Panc1 (cell line): ENCODE measurements at regions not wholly inside any gene's neighbourhood (a gene's known extent, or its start where the extent isn't known, plus 50 kb on each side); places are given as distances from the start of the nearest gene placed in this dataset.

Experiments used
- ATAC-seq: fragments of 200-7000 bp; cut with Tn5 transposase; 2 replicates; pipeline ENCODE4 v1.9.1; 2020; ENCODE audit warnings: mild to moderate bottlenecking, moderate library complexity
- BruUV-seq: library from RNA; stranded (reverse); fragments of 400-500 nt; replicated peaks from 2 replicates; lab custom pipeline; 2021; lab: Mats Ljungman, UMichigan
- CTCF ChIA-PET: fragments of 300-600 bp; sonication (Branson Sonifier 250); formaldehyde crosslinking; loops from one replicate; lab custom pipeline; 2022; ENCODE audit warnings: antibody characterized with exemption; lab: Charles Lee
- POLR2A ChIA-PET: fragments of 300-600 bp; sonication (Branson Sonifier 250); formaldehyde crosslinking; loops from one replicate; lab custom pipeline; 2022; ENCODE audit warnings: antibody characterized with exemption; lab: Charles Lee
- DNase-seq: peaks from one replicate; pipeline ENCODE4 v3.0.0-alpha.2; 2010; ENCODE audit warnings: low read depth, low spot score
- H3K27ac ChIP-seq: 2 replicates; pipeline ENCODE4 v1.5.1; 2011; ENCODE audit warnings: mild to moderate bottlenecking, low read length, inconsistent platforms
- H3K27me3 ChIP-seq: fragments of 200-500 bp; sonication (Bioruptor generic); 2 replicates; pipeline ENCODE4 v1.6.0; 2014; ENCODE audit warnings: low read length, inconsistent platforms; ENCODE audit not compliant: control insufficient read depth, insufficient read depth
- H3K36me3 ChIP-seq: fragments of 200-500 bp; sonication (Bioruptor generic); 2 replicates; pipeline ENCODE4 v1.5.1; 2014; ENCODE audit warnings: inconsistent platforms, mild to moderate bottlenecking, low read length, moderate library complexity; ENCODE audit not compliant: control insufficient read depth, insufficient read depth
- H3K4me1 ChIP-seq: 2 replicates; pipeline ENCODE4 v1.5.1; 2011; ENCODE audit warnings: inconsistent platforms, mild to moderate bottlenecking, low read length, moderate library complexity; ENCODE audit not compliant: control insufficient read depth, insufficient read depth
- H3K4me3 ChIP-seq, 2 experiments: 2 replicates each; pipeline ENCODE4 v1.5.1; 2011 to 2012; ENCODE audit warnings: low read depth in 2 of 2, low read length in 2 of 2, mild to moderate bottlenecking in 2 of 2, inconsistent platforms in 1 of 2, moderate library complexity in 1 of 2
- H3K9me3 ChIP-seq: fragments of 200-500 bp; sonication (Bioruptor generic); 2 replicates; pipeline ENCODE4 v1.5.1; 2014; ENCODE audit warnings: low read depth, mild to moderate bottlenecking, inconsistent platforms, low read length, moderate library complexity; ENCODE audit not compliant: control insufficient read depth, insufficient read depth
- CTCF ChIP-seq: fragments of 450-650 bp; IDR thresholded peaks from 2 replicates; pipeline ENCODE4 v1.5.1; 2017; ENCODE audit warnings: mild to moderate bottlenecking
- POLR2AphosphoS5 ChIP-seq: IDR thresholded peaks from 2 replicates; pipeline ENCODE4 v1.6.1; 2012; ENCODE audit warnings: mild to moderate bottlenecking, low read depth, low read length, moderate library complexity
- REST ChIP-seq, 2 experiments: IDR thresholded peaks; 2 replicates each; pipeline ENCODE4 v1.6.1; 2011 to 2012; ENCODE audit warnings: low read depth in 2 of 2, control low read depth in 1 of 2, low read length in 1 of 2, mild to moderate bottlenecking in 1 of 2, moderate library complexity in 1 of 2; ENCODE audit not compliant: insufficient read depth in 1 of 2
- SIN3A ChIP-seq: IDR thresholded peaks from 2 replicates; pipeline ENCODE4 v1.6.1; 2012; ENCODE audit warnings: low read depth, mild to moderate bottlenecking, low read length, moderate library complexity, borderline replicate concordance; ENCODE audit not compliant: insufficient read depth
- TCF7L2 ChIP-seq: IDR thresholded peaks from 2 replicates; pipeline ENCODE4 v1.6.1; 2011; ENCODE audit warnings: mild to moderate bottlenecking, low read depth, low read length, inconsistent platforms
- in situ Hi-C: cut with HindIII; loops from 2 replicates; pipeline ENCODE4 v1.10.0; 2016; ENCODE audit warnings: low sequenced_read_pairs, low pct_unique_long_range_greater_than_20kb
- intact Hi-C: fragments of 100-400 bp; cut with micrococcal nuclease; formaldehyde crosslinking; loops from one replicate; pipeline ENCODE4 v1.10.0; 2022; ENCODE audit not compliant: unreplicated experiment

GRCh38 chrX:130523460-130524394 lies 121.9 kb downstream of the RBMX2 start:
- BruUV-seq, result no TSS peak
- TF ChIP-seq SIN3A (no peak), REST (IDR thresholded peaks at IDR 0.05; ENCODE audit: insufficient read depth in 1 of 2, low read depth in 2 of 2, low read length in 1 of 2) (no peak), POLR2AphosphoS5 (no peak), TCF7L2 (no peak), CTCF (no peak)
- in situ Hi-C loops (no loop called here), intact Hi-C loops (no loop called here)
- no peaks in the 10 kb centered on the region for H3K9me3 ChIP-seq
- no peak overlapping the region for H3K27ac ChIP-seq
- no peaks in the 10 kb centered on the region; the same call in 1 of the 2 replicates for H3K27me3 ChIP-seq
- H3K36me3 ChIP-seq, result no peaks in the 10 kb centered on the region
- ChIA-PET CTCF (no interaction called here), POLR2A (no interaction called here)
- H3K4me1 ChIP-seq, result 0 out of 2 replicates have a peak, but pooled peaks cover 4% of the 10 kb centered on the region
- DNase-seq (no peak), ATAC-seq (peak; percentile 99)
- peak overlapping the region; percentile 52 to 71 for H3K4me3 ChIP-seq

- DNase-seq, result no peak
- ATAC-seq, result no peak; the same call in 1 of the 2 replicates
Measured at GRCh38 chrX:130524476-130525194, 122.8 kb downstream of the RBMX2 start.

More at GRCh38 chrX:130524476-130525194, 122.8 kb downstream of the RBMX2 start:
- H3K27ac ChIP-seq, result no peak overlapping the region
- H3K4me3 ChIP-seq, result peak overlapping the region; percentile 52 to 71
- ChIA-PET POLR2A (no interaction called here), CTCF (no interaction called here)
- intact Hi-C loops (no loop called here), in situ Hi-C loops (no loop called here)
- BruUV-seq, result no TSS peak
- no peaks in the 10 kb centered on the region for H3K9me3 ChIP-seq
- H3K27me3 ChIP-seq, result no peaks in the 10 kb centered on the region; the same call in 1 of the 2 replicates
- 0 out of 2 replicates have a peak, but pooled peaks cover 4% of the 10 kb centered on the region for H3K4me1 ChIP-seq
- TF ChIP-seq CTCF (no peak), POLR2AphosphoS5 (no peak), REST (IDR thresholded peaks at IDR 0.05; ENCODE audit: insufficient read depth in 1 of 2, low read depth in 2 of 2, low read length in 1 of 2) (no peak), SIN3A (no peak), TCF7L2 (no peak)
- no peaks in the 10 kb centered on the region for H3K36me3 ChIP-seq
